Uterus (tissue), 3 donors: ENCODE measurements at regions not wholly inside any gene's neighbourhood (a gene's known extent, or its start where the extent isn't known, plus 50 kb on each side); places are given as distances from the start of the nearest gene placed in this dataset.

Experiments used
- DNase-seq, 2 donors: peaks; one replicate each; pipeline ENCODE4 v3.0.0-alpha.2; 2019 to 2020
- H3K27ac ChIP-seq, 2 donors: fragments of 200-600 bp; sonication (generic); 1 replicate in 1 of 2; 2 replicates in 1 of 2; pipeline ENCODE4 v1.5.1; 2016 to 2018
- H3K27me3 ChIP-seq, 2 donors: fragments of 200-600 bp; sonication (generic); one replicate each; pipeline ENCODE4 v1.5.1; 2018 to 2019; ENCODE audit warnings: control low read depth in 1 of 2
- H3K36me3 ChIP-seq, 2 donors: fragments of 200-600 bp; sonication (generic); one replicate each; pipeline ENCODE4 v1.5.1; 2019; ENCODE audit warnings: control low read depth in 1 of 2
- H3K4me1 ChIP-seq, 2 donors: fragments of 200-600 bp; sonication (generic); one replicate each; pipeline ENCODE4 v1.5.1; 2018 to 2019; ENCODE audit warnings: control low read depth in 1 of 2
- H3K4me3 ChIP-seq, 2 donors: fragments of 200-600 bp; sonication (generic); 1 replicate in 1 of 2; 2 replicates in 1 of 2; pipeline ENCODE4 v1.5.1; 2018 to 2019; ENCODE audit warnings: mild to moderate bottlenecking in 1 of 2
- H3K9me3 ChIP-seq, 2 donors: fragments of 200-600 bp; sonication (generic); one replicate each; pipeline ENCODE4 v1.5.1; 2019; ENCODE audit warnings: control low read depth in 1 of 2
- CTCF ChIP-seq, 4 experiments: fragments of 200-600 bp in 2 of 4; fragments of 450-650 bp in 2 of 4; sonication (generic) in 2 of 4; IDR thresholded peaks; one replicate each; pipeline ENCODE4 v1.5.1; 2016 to 2019; ENCODE audit warnings: antibody characterized with exemption in 4 of 4, mild to moderate bottlenecking in 2 of 4, moderate library complexity in 1 of 4
- POLR2A ChIP-seq, 2 donors: fragments of 450-650 bp; IDR thresholded peaks; one replicate each; pipeline ENCODE4 v1.6.1; 2016; ENCODE audit warnings: antibody characterized with exemption in 2 of 2, mild to moderate bottlenecking in 1 of 2, moderate library complexity in 1 of 2
- intact Hi-C: fragments of 100-400 bp; cut with DNase I; formaldehyde crosslinking; loops from one replicate; pipeline ENCODE4 v1.15.1; 2023; ENCODE audit warnings: low total_unique reads
- donor health status: DM: yes; HTN: yes; CAD: no.

DNA sequence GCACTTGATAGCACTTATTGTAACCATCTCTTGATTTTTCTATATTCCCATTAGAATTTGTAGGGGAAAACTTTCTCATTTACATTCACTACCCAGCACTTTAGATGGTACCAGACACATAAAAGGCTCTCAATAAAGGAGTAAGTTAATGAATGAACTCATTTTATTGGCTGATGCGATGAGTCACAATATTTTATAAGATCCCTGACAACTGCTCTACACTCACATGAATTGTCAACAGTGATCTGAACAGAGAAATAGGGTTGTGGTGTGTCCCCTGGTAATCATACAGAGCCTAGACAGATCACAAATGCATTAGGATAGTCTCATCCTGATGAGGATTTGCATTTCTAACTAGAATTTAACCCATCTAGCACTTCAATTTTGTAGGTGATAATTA, 567.6 kb upstream of the ARPP21 start:
- DNase-seq, result no peak
- Histone ChIP-seq H3K4me3 (no peak overlapping the region), H3K4me1 (no peaks in the 10 kb centered on the region), H3K27ac (no peak overlapping the region), H3K27me3 (no peaks in the 10 kb centered on the region), H3K36me3 (no peaks in the 10 kb centered on the region), H3K9me3 (no peaks in the 10 kb centered on the region)
- TF ChIP-seq CTCF (IDR thresholded peaks at IDR 0.05) (no peak), POLR2A (IDR thresholded peaks at IDR 0.05) (no peak)
- intact Hi-C loops, result no loop called here

- Histone ChIP-seq H3K27ac (no peak overlapping the region), H3K27me3 (no peaks in the 10 kb centered on the region), H3K36me3 (no peaks in the 10 kb centered on the region), H3K4me3 (no peak overlapping the region), H3K4me1 (no peaks in the 10 kb centered on the region), H3K9me3 (no peaks in the 10 kb centered on the region)
- no peak for TF ChIP-seq CTCF (IDR thresholded peaks at IDR 0.05)
- TF ChIP-seq POLR2A (IDR thresholded peaks at IDR 0.05), result no peak
- no peak for DNase-seq
- intact Hi-C loops, result no loop called here
Observed at GRCh38 chr3:35078780-35079179, 560.5 kb upstream of the ARPP21 start.

- DNase-seq, result no peak
- intact Hi-C loops, result no loop called here
Observed at GRCh38 chr3:35079403-35079802, 559.9 kb upstream of the ARPP21 start.

DNA sequence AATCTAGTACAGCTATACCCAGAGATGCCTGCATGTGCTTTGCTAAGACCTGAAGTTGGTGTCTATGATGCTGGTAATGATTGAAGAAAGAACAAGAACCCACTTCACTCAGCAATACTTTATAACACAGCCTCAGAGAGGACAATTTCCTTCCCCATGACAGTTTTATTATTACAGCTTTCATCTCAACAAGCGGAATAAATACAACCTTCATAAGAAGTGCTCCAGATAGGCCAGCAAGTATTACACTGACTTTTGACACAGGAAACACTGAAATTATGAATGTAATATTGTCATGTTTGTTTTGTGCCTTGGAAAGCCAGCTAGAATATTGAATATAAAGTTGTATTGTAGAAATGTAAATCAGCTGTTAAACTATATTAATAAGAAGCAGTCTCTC, 557.4 kb upstream of the ARPP21 start:
- intact Hi-C loops, result no loop called here
- Histone ChIP-seq H3K4me3 (no peak overlapping the region), H3K27me3 (no peaks in the 10 kb centered on the region), H3K9me3 (no peaks in the 10 kb centered on the region), H3K27ac (no peak overlapping the region), H3K4me1 (no peaks in the 10 kb centered on the region), H3K36me3 (no peaks in the 10 kb centered on the region)
- DNase-seq, result no peak
- TF ChIP-seq POLR2A (IDR thresholded peaks at IDR 0.05) (no peak), CTCF (IDR thresholded peaks at IDR 0.05) (no peak)

More at GRCh38 chr3:35079403-35079802, 559.9 kb upstream of the ARPP21 start:
- no peaks in the 10 kb centered on the region for H3K9me3 ChIP-seq
- H3K4me1 ChIP-seq, result no peaks in the 10 kb centered on the region
- no peak overlapping the region for H3K27ac ChIP-seq
- TF ChIP-seq POLR2A (IDR thresholded peaks at IDR 0.05) (no peak), CTCF (IDR thresholded peaks at IDR 0.05) (no peak)
- H3K27me3 ChIP-seq, result no peaks in the 10 kb centered on the region
- no peaks in the 10 kb centered on the region for H3K36me3 ChIP-seq
- no peak overlapping the region for H3K4me3 ChIP-seq

- Histone ChIP-seq H3K36me3 (no peaks in the 10 kb centered on the region), H3K27ac (no peak overlapping the region), H3K4me1 (no peaks in the 10 kb centered on the region), H3K4me3 (no peak overlapping the region), H3K27me3 (no peaks in the 10 kb centered on the region), H3K9me3 (no peaks in the 10 kb centered on the region)
- intact Hi-C loops, result no loop called here
- no peak for TF ChIP-seq CTCF (IDR thresholded peaks at IDR 0.05)
- TF ChIP-seq POLR2A (IDR thresholded peaks at IDR 0.05), result no peak
- DNase-seq, result no peak
Observed at GRCh38 chr3:35088943-35089342, 550.4 kb upstream of the ARPP21 start.
